Choroid plexus epithelial cell (primary cell): ENCODE measurements at regions not wholly inside any gene's neighbourhood (a gene's known extent, or its start where the extent isn't known, plus 50 kb on each side); places are given as distances from the start of the nearest gene placed in this dataset.

Experiments used
- DNase-seq: peaks from one replicate; pipeline ENCODE4 v3.0.0-alpha.2; 2010; ENCODE audit warnings: low read depth
- H3K4me3 ChIP-seq: 2 replicates; pipeline ENCODE4 v1.5.1; 2011; ENCODE audit warnings: low read depth, mild to moderate bottlenecking, control low read depth, low read length, moderate library complexity
- CTCF ChIP-seq: conservative IDR thresholded peaks from 2 replicates; pipeline ENCODE4 v1.5.1; 2011; ENCODE audit warnings: low read depth, mild to moderate bottlenecking, control low read depth, inconsistent platforms, low read length, moderate library complexity

DNA sequence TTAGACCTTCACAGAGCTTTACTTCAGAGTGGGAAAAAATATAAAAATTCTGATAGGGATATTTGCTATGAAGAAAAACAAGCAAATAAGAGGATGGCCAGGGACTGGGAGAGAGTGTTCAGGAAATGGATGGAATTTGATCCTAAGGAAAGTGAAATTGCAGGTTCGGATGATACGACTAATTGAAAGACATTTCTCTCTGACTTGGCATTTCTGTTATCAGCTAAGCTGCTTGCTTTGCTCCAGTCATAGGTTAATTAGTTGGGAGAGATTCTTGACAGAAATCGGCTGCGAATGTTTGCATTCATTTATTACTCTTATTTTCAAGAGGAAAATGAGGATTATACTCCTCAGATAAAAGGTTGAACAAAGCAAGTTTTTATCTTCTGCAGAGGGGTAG is 808.7 kb upstream of the NECTIN3 start:
- H3K4me3 ChIP-seq = no peak overlapping the region

DNA sequence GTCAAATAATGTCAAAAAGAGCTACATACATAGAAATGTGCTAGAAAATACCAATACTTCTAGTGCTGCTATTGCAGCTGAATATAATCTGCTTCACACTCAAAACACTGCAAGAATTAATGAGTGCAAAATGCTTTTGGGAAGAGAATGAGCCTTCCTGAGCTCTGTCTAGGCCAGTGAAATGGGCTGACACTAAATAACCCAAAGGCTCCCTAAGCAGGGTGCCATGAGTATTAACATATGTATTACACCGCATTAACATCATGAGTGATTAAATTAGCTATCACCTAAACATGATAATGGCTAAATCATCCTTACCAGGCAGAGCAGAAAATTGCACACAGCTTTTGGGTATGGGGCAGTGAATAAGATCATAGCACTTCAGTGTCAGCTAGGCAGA is 806.3 kb upstream of the NECTIN3 start:
- no peak for DNase-seq
- no peak for TF ChIP-seq CTCF
- no peak overlapping the region for H3K4me3 ChIP-seq

More for the DNA sequence above, 808.7 kb upstream of the NECTIN3 start:
- TF ChIP-seq CTCF = no peak
- no peak for DNase-seq

GRCh38 chr3:110267304-110267845 is 804.2 kb upstream of the NECTIN3 start:
- no peak for DNase-seq
- TF ChIP-seq CTCF = no peak

GRCh38 chr3:110272525-110272924 is 799.1 kb upstream of the NECTIN3 start:
- no peak overlapping the region for H3K4me3 ChIP-seq
- no peak for TF ChIP-seq CTCF
- DNase-seq = no peak

More at GRCh38 chr3:110267304-110267845, 804.2 kb upstream of the NECTIN3 start:
- no peak overlapping the region for H3K4me3 ChIP-seq

DNA sequence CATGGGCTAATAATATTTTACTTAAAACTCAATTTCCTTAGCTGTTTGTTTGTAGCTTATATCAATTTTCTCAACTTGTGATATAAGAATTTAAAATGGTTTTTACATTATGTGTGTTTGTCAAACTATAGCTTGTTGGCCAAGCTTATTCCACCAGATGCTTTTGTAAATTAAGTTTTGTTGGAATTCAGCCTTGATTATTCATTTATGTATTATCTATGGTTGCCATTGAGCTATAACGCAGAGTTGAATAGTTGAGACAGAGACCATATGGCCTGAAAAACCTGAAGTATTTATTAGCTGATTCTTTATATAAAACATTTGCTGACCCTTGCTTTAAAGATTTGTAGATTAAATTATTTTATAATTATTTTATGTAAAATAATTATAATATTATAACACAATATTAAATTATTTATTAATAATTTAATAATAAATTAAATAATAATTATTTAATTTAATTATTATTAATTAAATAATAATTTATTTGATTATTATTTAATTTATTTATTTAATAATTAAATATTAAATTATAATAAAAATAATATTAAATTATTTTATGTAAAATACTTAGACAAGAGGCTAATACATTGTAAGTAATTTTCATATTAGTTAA is 779.6 kb upstream of the NECTIN3 start:
- TF ChIP-seq CTCF = no peak

DNA sequence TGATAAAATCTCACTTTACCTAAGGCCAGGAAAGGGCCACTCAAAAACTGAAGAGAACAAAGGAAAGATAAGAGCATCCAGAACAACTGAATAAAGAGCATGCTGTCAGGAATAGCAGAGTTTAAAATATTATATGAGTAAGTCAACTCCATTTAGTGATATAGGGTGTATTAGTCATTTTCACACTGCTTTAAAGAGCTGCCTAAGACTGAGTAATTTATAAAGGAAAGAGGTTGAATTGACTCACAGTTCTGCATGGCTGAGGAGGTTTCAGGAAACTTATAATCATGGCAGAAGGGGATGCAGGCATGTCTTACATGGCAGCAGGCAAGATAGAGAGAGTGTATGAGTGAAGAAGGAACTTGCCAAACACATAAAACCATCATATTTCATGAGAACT is 778.0 kb upstream of the NECTIN3 start:
- DNase-seq = no peak
- H3K4me3 ChIP-seq = no peak overlapping the region
- no peak for TF ChIP-seq CTCF

More for the DNA sequence above, 779.6 kb upstream of the NECTIN3 start:
- no peak for DNase-seq
- H3K4me3 ChIP-seq = no peak overlapping the region

GRCh38 chr3:110296885-110297284 is 774.7 kb upstream of the NECTIN3 start:
- no peak for TF ChIP-seq CTCF
- no peak overlapping the region for H3K4me3 ChIP-seq
- peak; percentile 33 for DNase-seq
